ACC112 (cell line): ENCODE measurements at regions not wholly inside any gene's neighbourhood (a gene's known extent, or its start where the extent isn't known, plus 50 kb on each side); places are given as distances from the start of the nearest gene placed in this dataset.
"Not testable (repeated sequence)": the region's sequence is repeated elsewhere in the genome, so short reads cannot be mapped to it uniquely, and the experiment has no call there.

ENCODE experiments used
- H2AFZ ChIP-seq: fragments of 200-600 bp; sonication (generic); one replicate; pipeline ENCODE4 v1.6.0; 2017; ENCODE audit warnings: antibody characterized with exemption, low read length; ENCODE audit not compliant: unreplicated experiment
- H3K27ac ChIP-seq: fragments of 200-600 bp; sonication (generic); 2 replicates; pipeline ENCODE4 v1.5.1; 2014; ENCODE audit warnings: low read depth, mild to moderate bottlenecking, antibody characterized with exemption, low read length, moderate library complexity
- H3K27me3 ChIP-seq: fragments of 200-600 bp; sonication (generic); 2 replicates; pipeline ENCODE4 v1.6.1; 2014; ENCODE audit warnings: mild to moderate bottlenecking, antibody characterized with exemption, low read length, moderate library complexity, mixed read lengths; ENCODE audit not compliant: insufficient read depth
- H3K36me3 ChIP-seq: fragments of 200-600 bp; sonication (generic); 2 replicates; pipeline ENCODE4 v1.6.1; 2016; ENCODE audit warnings: mild to moderate bottlenecking, antibody characterized with exemption, low read length, moderate library complexity, mixed read lengths; ENCODE audit not compliant: insufficient read depth
- H3K4me1 ChIP-seq: fragments of 200-600 bp; sonication (generic); one replicate; pipeline ENCODE4 v1.6.1; 2016; ENCODE audit warnings: low read length, mixed read lengths; ENCODE audit not compliant: insufficient read depth, unreplicated experiment, control insufficient read depth
- H3K4me3 ChIP-seq: fragments of 200-600 bp; sonication (generic); 2 replicates; pipeline ENCODE4 v1.5.1; 2014; ENCODE audit warnings: mild to moderate bottlenecking, low read depth, low read length
- H3K79me2 ChIP-seq: fragments of 200-600 bp; sonication (generic); one replicate; pipeline ENCODE4 v1.6.0; 2016; ENCODE audit warnings: low read length; ENCODE audit not compliant: control insufficient read depth, unreplicated experiment, insufficient read depth

DNA sequence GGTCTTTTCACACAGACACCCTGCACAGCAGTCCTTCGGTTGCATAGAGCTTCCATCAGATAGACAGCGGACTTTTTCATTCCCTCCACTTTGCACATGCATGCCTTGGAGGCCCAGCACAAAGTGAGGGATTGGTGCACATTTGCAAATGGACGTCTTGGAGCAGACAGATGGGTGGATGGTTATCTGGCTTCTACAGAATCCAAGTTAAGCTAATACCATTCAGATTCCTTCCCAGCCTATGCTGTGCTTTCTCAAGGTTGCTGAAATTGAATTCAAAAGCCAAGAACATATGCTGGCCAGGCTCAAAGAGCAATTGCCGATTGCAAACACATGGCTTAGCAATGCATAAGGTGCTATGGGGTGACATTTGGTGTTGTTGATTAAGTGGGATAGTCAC is 186.4 kb downstream of the VAPA start:
- H2AFZ ChIP-seq = no peak overlapping the region
- H3K27ac ChIP-seq = no peak overlapping the region
- no peaks in the 10 kb centered on the region for H3K36me3 ChIP-seq
- H3K27me3 ChIP-seq = peaks cover 14% of the 10 kb centered on the region; the same call in 1 of the 2 replicates
- H3K4me1 ChIP-seq = peaks cover 11% of the 10 kb centered on the region
- H3K4me3 ChIP-seq = no peak overlapping the region
- no peaks in the 10 kb centered on the region for H3K79me2 ChIP-seq

DNA sequence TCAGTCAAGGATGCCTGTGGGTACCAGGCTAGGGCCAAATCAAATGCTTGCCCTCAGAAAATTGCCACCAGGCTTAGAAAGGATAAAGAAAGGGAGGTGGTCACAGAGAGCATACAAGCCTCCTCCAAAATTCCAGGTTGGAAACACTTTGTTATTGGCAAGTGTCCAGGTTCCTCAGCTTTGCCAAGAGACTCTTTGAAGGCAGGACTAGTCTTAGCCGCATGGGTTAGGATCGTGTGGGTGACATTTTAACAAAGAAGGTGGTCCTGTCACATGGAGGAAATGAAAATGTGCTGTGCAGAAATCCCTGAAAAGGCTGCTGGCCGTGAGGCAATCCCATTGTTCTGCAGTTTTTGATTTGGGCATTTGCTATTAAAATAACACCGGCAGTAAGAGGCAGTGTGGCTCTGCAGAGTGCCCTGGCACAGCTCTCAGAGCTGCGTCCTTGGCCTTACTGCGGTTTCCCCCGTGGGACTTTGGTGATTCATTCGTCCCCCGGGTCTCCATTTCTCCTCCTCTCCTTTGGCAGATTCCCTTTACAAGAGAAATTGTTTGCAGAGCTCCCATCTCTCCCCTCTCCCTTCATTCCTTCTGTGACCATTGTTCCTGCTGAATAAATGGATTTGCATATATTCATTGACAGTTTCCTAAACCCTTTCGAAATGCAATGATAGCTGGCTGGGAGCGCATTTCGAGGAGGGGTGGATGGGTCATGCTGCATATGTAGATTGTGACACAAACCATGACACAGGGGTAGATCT is 187.3 kb downstream of the VAPA start:
- Histone ChIP-seq H3K79me2 (no peaks in the 10 kb centered on the region), H3K27ac (no peak overlapping the region), H3K4me3 (no peak overlapping the region), H3K36me3 (no peaks in the 10 kb centered on the region), H3K4me1 (peaks cover 11% of the 10 kb centered on the region), H2AFZ (no peak overlapping the region), H3K27me3 (peaks cover 13% of the 10 kb centered on the region; the same call in 1 of the 2 replicates)

DNA sequence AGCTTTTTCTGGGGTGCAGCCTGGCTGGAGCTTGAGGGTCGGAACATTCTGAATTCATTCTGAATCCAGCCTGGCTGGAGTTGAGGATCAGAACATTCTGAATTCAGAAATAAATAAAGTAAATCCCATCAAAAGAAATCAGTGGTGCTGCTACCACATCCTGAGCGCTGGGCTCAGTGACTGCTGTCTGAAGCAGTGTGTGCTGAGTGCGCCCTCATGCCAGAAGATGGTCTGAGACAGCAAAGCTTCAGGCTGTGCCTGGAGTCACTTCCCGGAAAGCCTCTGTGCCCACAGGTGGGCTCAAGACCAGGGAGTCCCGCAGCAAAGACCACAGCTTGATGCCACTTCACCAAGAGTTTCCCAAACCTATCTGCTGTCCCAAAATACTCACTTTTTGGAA is 187.9 kb downstream of the VAPA start:
- Histone ChIP-seq H3K27me3 (0 out of 2 replicates have a peak, but pooled peaks cover 8% of the 10 kb centered on the region), H3K27ac (no peak overlapping the region), H3K4me1 (peaks cover 11% of the 10 kb centered on the region), H3K79me2 (no peaks in the 10 kb centered on the region), H3K36me3 (no peaks in the 10 kb centered on the region), H2AFZ (no peak overlapping the region), H3K4me3 (no peak overlapping the region)

DNA sequence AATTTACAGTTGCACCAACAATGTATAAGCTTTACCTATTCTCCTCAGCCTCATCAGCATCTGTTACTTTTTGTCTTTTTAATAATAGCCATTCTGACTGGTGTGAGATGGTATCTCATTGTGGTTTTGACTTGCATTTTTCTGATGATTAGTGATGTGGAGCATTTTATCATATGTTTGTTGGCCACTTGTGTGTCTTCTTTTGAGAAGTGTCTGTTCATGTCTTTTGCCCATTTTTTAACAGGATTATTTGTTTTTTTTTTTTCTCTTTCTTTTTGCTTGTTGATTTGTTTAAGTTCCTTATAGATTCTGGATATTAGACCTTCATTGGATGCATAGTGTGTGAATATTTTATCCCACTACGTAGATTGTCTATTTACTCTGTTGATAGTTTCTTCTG is 191.3 kb downstream of the VAPA start:
- not testable (repeated sequence) for H2AFZ ChIP-seq, H3K4me3 ChIP-seq, H3K36me3 ChIP-seq, H3K27ac ChIP-seq, H3K79me2 ChIP-seq
- H3K27me3 ChIP-seq = peaks cover 25% of the 10 kb centered on the region; the same call in 1 of the 2 replicates
- H3K4me1 ChIP-seq = peaks cover 11% of the 10 kb centered on the region

DNA sequence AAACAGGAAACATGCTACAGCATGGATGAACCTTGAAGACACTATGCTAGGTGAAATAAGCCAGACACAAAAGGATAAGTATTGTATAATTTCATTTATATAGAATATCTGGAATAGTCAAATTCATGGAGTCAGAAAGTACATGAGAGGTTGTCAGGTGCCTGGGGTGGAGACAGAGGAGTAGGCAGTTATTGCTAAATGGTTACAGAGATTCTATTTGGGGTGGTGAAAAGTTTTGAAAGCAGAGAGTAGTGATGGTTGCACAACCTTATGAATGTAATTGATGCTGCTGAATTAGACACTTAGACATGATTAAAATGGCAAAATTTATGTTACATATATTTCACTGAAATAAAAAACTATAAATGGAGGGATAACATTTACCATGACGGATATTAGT is 197.4 kb downstream of the VAPA start:
- no peak overlapping the region for H2AFZ ChIP-seq
- no peaks in the 10 kb centered on the region for H3K79me2 ChIP-seq
- no peak overlapping the region for H3K4me3 ChIP-seq
- no peaks in the 10 kb centered on the region for H3K4me1 ChIP-seq
- no peaks in the 10 kb centered on the region for H3K36me3 ChIP-seq
- peaks cover 65% of the 10 kb centered on the region for H3K27me3 ChIP-seq
- H3K27ac ChIP-seq = no peak overlapping the region

DNA sequence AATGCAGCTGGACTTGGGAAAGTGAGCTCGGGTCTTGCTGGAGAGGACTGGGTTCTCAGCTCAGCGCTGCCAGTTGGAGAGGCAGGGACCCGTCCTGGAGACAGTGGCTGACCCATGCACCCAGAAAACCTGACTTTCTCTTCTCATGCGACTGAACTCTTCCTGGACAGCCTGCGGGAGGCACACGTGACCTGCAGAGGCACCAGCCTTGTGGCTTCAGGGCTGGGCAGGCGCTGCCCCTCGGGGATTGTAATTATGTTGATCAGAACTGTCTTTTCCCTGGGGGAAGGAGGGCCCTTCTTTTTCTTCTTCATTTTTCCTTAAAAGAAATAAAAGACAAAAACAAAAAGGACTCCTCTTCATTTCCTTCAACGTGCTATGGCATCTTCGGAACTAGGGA is 198.1 kb downstream of the VAPA start:
- H3K4me1 ChIP-seq = no peaks in the 10 kb centered on the region
- H3K27ac ChIP-seq = no peak overlapping the region
- peaks cover 65% of the 10 kb centered on the region for H3K27me3 ChIP-seq
- no peaks in the 10 kb centered on the region for H3K79me2 ChIP-seq
- no peak overlapping the region for H2AFZ ChIP-seq
- H3K36me3 ChIP-seq = no peaks in the 10 kb centered on the region
- H3K4me3 ChIP-seq = no peak overlapping the region

DNA sequence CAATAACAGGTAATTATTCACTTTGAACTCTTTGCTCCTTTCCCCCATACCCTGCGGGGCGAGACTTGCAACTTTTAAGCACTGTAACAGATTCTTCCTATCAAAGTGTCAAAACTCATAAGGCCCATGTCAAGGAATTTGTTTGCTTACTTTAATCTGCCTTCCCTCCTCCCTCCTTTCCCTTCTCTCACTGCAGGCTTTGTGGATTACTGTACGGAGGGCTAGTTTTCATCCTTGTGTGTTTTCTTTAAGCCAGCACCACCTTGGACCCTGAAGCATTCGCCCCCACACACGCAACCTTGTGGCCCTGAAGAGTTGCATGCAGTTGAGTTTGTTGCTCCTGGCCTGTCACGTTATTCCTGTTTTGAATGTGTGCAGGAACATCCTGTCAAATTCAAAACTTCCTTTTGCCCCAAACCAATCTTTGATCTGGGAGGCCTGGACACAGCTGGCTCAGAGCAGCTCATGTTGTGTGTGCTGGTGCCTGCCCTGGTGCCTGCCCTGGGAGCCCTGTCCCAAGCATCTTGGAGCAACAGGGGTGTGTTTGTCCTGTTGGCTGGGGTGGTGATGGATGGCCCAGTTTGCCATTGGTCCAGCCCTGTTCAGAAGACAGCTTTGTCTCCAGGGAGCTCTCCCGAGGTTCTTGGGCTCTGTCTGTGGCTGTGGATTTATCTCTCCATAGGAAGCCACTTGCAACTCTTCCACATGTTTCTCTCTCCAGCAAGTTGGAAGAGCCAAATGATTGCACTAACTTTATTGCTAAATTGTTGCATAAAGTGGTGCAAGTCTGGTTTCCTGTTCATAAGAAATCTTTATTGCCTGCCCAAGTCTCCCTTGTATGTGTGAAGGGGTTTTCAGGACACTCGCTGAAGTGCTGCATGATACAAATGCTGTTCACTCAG is 199.6 kb downstream of the VAPA start:
- Histone ChIP-seq H2AFZ (no peak overlapping the region), H3K36me3 (no peaks in the 10 kb centered on the region), H3K27ac (no peak overlapping the region), H3K79me2 (no peaks in the 10 kb centered on the region), H3K4me1 (no peaks in the 10 kb centered on the region), H3K4me3 (no peak overlapping the region), H3K27me3 (peaks cover 66% of the 10 kb centered on the region)

DNA sequence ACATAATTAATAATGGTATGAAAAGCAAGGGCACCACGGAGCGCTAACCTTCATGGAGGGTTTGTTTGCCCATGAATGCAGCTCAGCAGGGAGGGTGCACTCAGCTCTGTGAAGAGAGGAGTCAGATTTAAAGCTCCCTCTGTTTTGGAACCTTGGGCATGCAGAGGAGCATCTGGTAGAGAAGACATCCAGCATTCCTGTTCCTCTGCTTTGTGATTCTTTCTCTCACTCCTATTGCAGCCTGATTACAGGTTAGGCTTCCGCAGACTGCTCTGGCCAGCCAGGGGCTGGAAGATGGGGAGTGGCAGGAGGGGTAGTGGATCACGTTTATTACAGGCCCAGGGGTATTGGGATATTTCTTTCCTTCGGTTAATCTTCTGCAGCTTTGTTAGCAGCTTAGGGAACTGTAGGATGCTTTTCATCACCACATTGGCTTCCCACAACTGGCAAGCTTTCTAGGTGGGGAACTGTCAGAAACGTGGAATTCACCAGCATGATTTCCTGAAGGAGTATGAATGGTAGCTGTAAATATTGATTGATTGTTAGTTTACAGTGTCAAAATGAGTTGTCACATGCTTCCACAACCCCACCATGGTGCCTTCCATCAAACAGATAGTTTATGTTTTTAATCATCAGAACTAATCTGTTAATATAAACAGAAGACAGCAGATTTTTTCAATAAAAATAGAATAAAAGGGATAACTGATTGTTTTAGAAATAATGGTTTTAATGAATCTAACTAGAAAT is 201.1 kb downstream of the VAPA start:
- no peaks in the 10 kb centered on the region for H3K36me3 ChIP-seq
- H3K27me3 ChIP-seq = peaks cover 59% of the 10 kb centered on the region
- no peak overlapping the region for H3K27ac ChIP-seq
- H2AFZ ChIP-seq = no peak overlapping the region
- H3K4me3 ChIP-seq = no peak overlapping the region
- no peaks in the 10 kb centered on the region for H3K4me1 ChIP-seq
- no peaks in the 10 kb centered on the region for H3K79me2 ChIP-seq

DNA sequence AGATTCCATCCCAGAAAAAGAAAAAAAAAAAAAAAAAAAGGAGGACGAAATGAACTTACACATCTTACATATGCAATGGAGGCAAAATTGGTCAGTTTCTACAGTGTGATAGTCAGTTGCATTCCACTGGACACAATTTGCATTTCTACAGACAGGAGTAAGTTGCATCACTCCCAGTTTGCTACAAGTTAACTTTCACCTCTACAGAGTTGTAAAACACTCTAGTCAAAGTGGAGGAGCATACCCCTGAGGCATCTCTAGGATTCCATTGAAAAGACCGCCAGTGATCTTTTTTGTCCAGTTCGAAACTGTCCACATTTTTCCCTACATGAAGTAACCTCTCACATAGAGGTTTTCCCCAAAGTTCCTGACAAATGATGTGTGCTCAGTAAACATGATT is 202.8 kb downstream of the VAPA start:
- peaks cover 44% of the 10 kb centered on the region for H3K27me3 ChIP-seq
- H2AFZ ChIP-seq = no peak overlapping the region
- H3K4me1 ChIP-seq = no peaks in the 10 kb centered on the region
- H3K4me3 ChIP-seq = no peak overlapping the region
- no peaks in the 10 kb centered on the region for H3K79me2 ChIP-seq
- H3K36me3 ChIP-seq = no peaks in the 10 kb centered on the region
- H3K27ac ChIP-seq = no peak overlapping the region

DNA sequence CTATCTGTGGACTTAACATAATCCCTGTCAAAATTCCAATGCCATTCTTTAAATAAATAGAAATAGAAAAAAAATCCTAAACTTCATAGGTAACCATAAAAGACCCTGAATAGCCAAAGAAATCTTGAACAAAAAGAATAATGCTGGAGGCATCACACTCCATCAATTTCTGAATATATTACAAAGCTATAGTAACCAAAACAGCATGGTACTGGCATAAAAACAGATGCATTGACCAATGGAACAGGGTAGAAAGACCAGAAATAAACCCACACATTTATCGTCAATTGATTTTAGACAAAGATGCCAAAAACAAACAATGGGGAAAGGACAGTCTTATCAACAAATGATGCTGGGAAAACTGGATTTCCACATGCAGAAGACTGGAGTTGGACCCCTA is 205.7 kb downstream of the VAPA start:
- Histone ChIP-seq H3K4me1 (peaks cover 4% of the 10 kb centered on the region), H2AFZ (no peak overlapping the region), H3K27me3 (peaks cover 16% of the 10 kb centered on the region), H3K4me3 (no peak overlapping the region), H3K36me3 (no peaks in the 10 kb centered on the region), H3K79me2 (no peaks in the 10 kb centered on the region), H3K27ac (no peak overlapping the region)
